H9 (cell line): ENCODE measurements at regions not wholly inside any gene's neighbourhood (a gene's known extent, or its start where the extent isn't known, plus 50 kb on each side); places are given as distances from the start of the nearest gene placed in this dataset.

Experiments used
- DNase-seq: peaks from one replicate; pipeline ENCODE4 v3.0.0-alpha.2; 2017
- H2AFZ ChIP-seq: one replicate; pipeline ENCODE4 v1.6.1; 2013; ENCODE audit warnings: mild to moderate bottlenecking, low read length, control low read depth, moderate library complexity
- H2AK5ac ChIP-seq: 2 replicates; pipeline ENCODE4 v1.6.1; 2013; ENCODE audit warnings: low read length, control low read depth, mixed read lengths; ENCODE audit not compliant: insufficient read length
- H2BK120ac ChIP-seq: one replicate; pipeline ENCODE4 v1.6.1; 2013; ENCODE audit warnings: low read depth, mild to moderate bottlenecking, low read length, control low read depth, inconsistent platforms; ENCODE audit not compliant: poor library complexity, severe bottlenecking
- H2BK12ac ChIP-seq: 2 replicates; pipeline ENCODE4 v1.6.1; 2013; ENCODE audit warnings: low read length, control low read depth, mixed read lengths, low read depth; ENCODE audit not compliant: insufficient read length
- H2BK15ac ChIP-seq: 2 replicates; pipeline ENCODE4 v1.6.1; 2013; ENCODE audit warnings: low read depth, low read length, control low read depth
- H2BK20ac ChIP-seq: one replicate; pipeline ENCODE4 v1.6.1; 2013; ENCODE audit warnings: low read depth, mild to moderate bottlenecking, low read length, control low read depth, inconsistent platforms; ENCODE audit not compliant: poor library complexity, severe bottlenecking
- H2BK5ac ChIP-seq: 2 replicates; pipeline ENCODE4 v1.6.1; 2013; ENCODE audit warnings: low read length, control low read depth, mixed read lengths; ENCODE audit not compliant: insufficient read length
- H3K14ac ChIP-seq: 2 replicates; pipeline ENCODE4 v1.6.1; 2013; ENCODE audit warnings: low read length, control low read depth; ENCODE audit not compliant: insufficient read depth
- H3K18ac ChIP-seq: 2 replicates; pipeline ENCODE4 v1.6.1; 2013; ENCODE audit warnings: low read depth, mild to moderate bottlenecking, mixed read lengths, low read length, control low read depth; ENCODE audit not compliant: insufficient read length
- H3K23ac ChIP-seq: 2 replicates; pipeline ENCODE4 v1.6.1; 2013; ENCODE audit warnings: low read length, control low read depth, mixed read lengths, low read depth; ENCODE audit not compliant: insufficient read length
- H3K23me2 ChIP-seq: 2 replicates; pipeline ENCODE4 v1.6.1; 2013; ENCODE audit warnings: low read depth, mild to moderate bottlenecking, mixed read lengths, low read length, control low read depth; ENCODE audit not compliant: insufficient read length, poor library complexity, severe bottlenecking
- H3K27ac ChIP-seq: 2 replicates; pipeline ENCODE4 v1.5.1; 2013; ENCODE audit warnings: low read length, control low read depth, mixed read lengths, low read depth; ENCODE audit not compliant: insufficient read length
- H3K27me3 ChIP-seq: 2 replicates; pipeline ENCODE4 v1.6.1; 2013; ENCODE audit warnings: low read length, control low read depth, inconsistent platforms; ENCODE audit not compliant: insufficient read depth
- H3K4ac ChIP-seq: 2 replicates; pipeline ENCODE4 v1.6.1; 2013; ENCODE audit warnings: low read depth, mild to moderate bottlenecking, control low read depth, inconsistent platforms, low read length, moderate library complexity
- H3K4me1 ChIP-seq: 2 replicates; pipeline ENCODE4 v1.6.1; 2013; ENCODE audit warnings: low read length, control low read depth, inconsistent platforms; ENCODE audit not compliant: insufficient read depth
- H3K4me2 ChIP-seq: 2 replicates; pipeline ENCODE4 v1.6.1; 2013; ENCODE audit warnings: low read length, control low read depth, mixed read lengths; ENCODE audit not compliant: insufficient read length, insufficient read depth
- H3K56ac ChIP-seq: 2 replicates; pipeline ENCODE4 v1.6.1; 2013; ENCODE audit warnings: low read depth, mild to moderate bottlenecking, mixed read lengths, low read length, control low read depth; ENCODE audit not compliant: insufficient read length
- H3K79me1 ChIP-seq: 2 replicates; pipeline ENCODE4 v1.6.1; 2013; ENCODE audit warnings: low read depth, mild to moderate bottlenecking, moderate library complexity, low read length, control low read depth, inconsistent platforms; ENCODE audit not compliant: insufficient read depth, poor library complexity, severe bottlenecking
- H3K79me2 ChIP-seq: 2 replicates; pipeline ENCODE4 v1.6.1; 2013; ENCODE audit warnings: low read length, control low read depth, inconsistent platforms; ENCODE audit not compliant: insufficient read depth
- H3K9ac ChIP-seq: 2 replicates; pipeline ENCODE4 v1.6.1; 2013; ENCODE audit warnings: low read length, control low read depth, mixed read lengths; ENCODE audit not compliant: insufficient read length; ENCODE audit errors: extremely low read depth
- H3K9me3 ChIP-seq: one replicate; pipeline ENCODE4 v1.6.1; 2013; ENCODE audit warnings: low read depth, low read length, inconsistent platforms; ENCODE audit not compliant: control insufficient read depth
- H3T11ph ChIP-seq: one replicate; pipeline ENCODE4 v1.6.1; 2013; ENCODE audit warnings: mild to moderate bottlenecking, low read length, control low read depth, inconsistent platforms
- H4K20me1 ChIP-seq: one replicate; pipeline ENCODE4 v1.6.1; 2013; ENCODE audit not compliant: control insufficient read depth, insufficient read length, insufficient read depth
- H4K5ac ChIP-seq: 2 replicates; pipeline ENCODE4 v1.6.1; 2013; ENCODE audit warnings: low read depth, mild to moderate bottlenecking, mixed read lengths, low read length, control low read depth; ENCODE audit not compliant: insufficient read length
- H4K8ac ChIP-seq: replicated peaks from 2 replicates; pipeline ENCODE4 v1.6.1; 2013; ENCODE audit warnings: low read length, control low read depth, mixed read lengths, low read depth; ENCODE audit not compliant: insufficient read length
- H4K91ac ChIP-seq: 2 replicates; pipeline ENCODE4 v1.6.1; 2013; ENCODE audit warnings: low read depth, mild to moderate bottlenecking, moderate library complexity, mixed read lengths, low read length, control low read depth; ENCODE audit not compliant: insufficient read length
- H3K27ac Mint-ChIP-seq, 3 experiments: 2 replicates in 2 of 3; 3 replicates in 1 of 3; pipeline ENCODE4 v1.8.0; 2020 to 2021; ENCODE audit warnings: mixed read lengths in 3 of 3, mild to moderate bottlenecking in 1 of 3, moderate library complexity in 1 of 3
- H3K27me3 Mint-ChIP-seq: 2 replicates; pipeline ENCODE4 v1.8.0; 2021; ENCODE audit warnings: low read depth, mild to moderate bottlenecking, moderate library complexity, mixed read lengths
- H3K36me3 Mint-ChIP-seq, 3 experiments: 2 replicates in 2 of 3; 3 replicates in 1 of 3; pipeline ENCODE4 v1.8.0; 2020 to 2021; ENCODE audit warnings: low read depth in 3 of 3, mixed read lengths in 3 of 3; ENCODE audit not compliant: insufficient read depth in 1 of 3
- H3K4me1 Mint-ChIP-seq, 2 experiments: 2 replicates each; pipeline ENCODE4 v1.8.0; 2020; ENCODE audit warnings: mixed read lengths in 2 of 2
- H3K4me3 Mint-ChIP-seq, 2 experiments: 2 replicates in 1 of 2; 3 replicates in 1 of 2; pipeline ENCODE4 v1.8.0; 2020 to 2021; ENCODE audit warnings: mild to moderate bottlenecking in 2 of 2, mixed read lengths in 2 of 2, moderate library complexity in 1 of 2
- H3K9me3 Mint-ChIP-seq, 2 experiments: 2 replicates in 1 of 2; 3 replicates in 1 of 2; pipeline ENCODE4 v1.8.0; 2020; ENCODE audit warnings: mild to moderate bottlenecking in 2 of 2, mixed read lengths in 2 of 2, moderate library complexity in 1 of 2
- CTCF ChIP-seq: fragments of 200-600 bp; sonication (generic); conservative IDR thresholded peaks from 3 replicates; pipeline ENCODE4 v1.8.0; 2021; ENCODE audit warnings: antibody characterized with exemption, mild to moderate bottlenecking
- WGBS: extraction: QIAGEN DNeasy Blood & Tissue Kit; methylation state at CpG from one replicate; pipeline ENCODE4 v1.1.7; 2013; ENCODE audit warnings: missing lambda C conversion rate, low lambda C conversion rate, mixed read lengths; ENCODE audit not compliant: insufficient read length; ENCODE audit errors: extremely low coverage; 5-methylcytosine and 5-hydroxymethylcytosine counted together

- no peak for TF ChIP-seq CTCF
- H2AK5ac ChIP-seq, result no peak overlapping the region
- no peak overlapping the region for H3K4ac ChIP-seq
- H3K9me3 Mint-ChIP-seq, result no peaks in the 10 kb centered on the region; a peak in 1 of 5 replicates
- H4K8ac ChIP-seq, result no peak overlapping the region
- no peak overlapping the region for H3T11ph ChIP-seq
- no peaks in the 10 kb centered on the region for H3K79me1 ChIP-seq
- no peaks in the 10 kb centered on the region for H3K4me1 ChIP-seq
- H2BK120ac ChIP-seq, result no peak overlapping the region
- no peak for DNase-seq
- H4K5ac ChIP-seq, result no peak overlapping the region
- no peak overlapping the region for H3K27ac Mint-ChIP-seq
- no peak overlapping the region for H2BK5ac ChIP-seq
- H3K14ac ChIP-seq, result no peak overlapping the region
- H3K56ac ChIP-seq, result no peak overlapping the region
- no peak overlapping the region for H3K4me3 Mint-ChIP-seq
- no peak overlapping the region for H2AFZ ChIP-seq
- no peak overlapping the region for H3K18ac ChIP-seq
- no peak overlapping the region for H2BK20ac ChIP-seq
- no CpG with 5 or more reads among the region's 2 CpGs for WGBS
- H2BK12ac ChIP-seq, result no peak overlapping the region
- H4K91ac ChIP-seq, result no peak overlapping the region
- H3K23ac ChIP-seq, result no peak overlapping the region
- H3K27ac ChIP-seq, result no peak overlapping the region
- H3K4me1 Mint-ChIP-seq, result peaks cover 0 to 6% of the 10 kb centered on the region in 2 experiments; a peak in 2 of 4 replicates
- no peak overlapping the region for H3K9ac ChIP-seq
- no peak overlapping the region for H2BK15ac ChIP-seq
- no peaks in the 10 kb centered on the region for H4K20me1 ChIP-seq
- no peaks in the 10 kb centered on the region; a peak in 1 of 7 replicates for H3K36me3 Mint-ChIP-seq
- H3K79me2 ChIP-seq, result no peaks in the 10 kb centered on the region
- no peaks in the 10 kb centered on the region for H3K27me3 ChIP-seq
- H3K9me3 ChIP-seq, result no peaks in the 10 kb centered on the region
- no peaks in the 10 kb centered on the region for H3K23me2 ChIP-seq
- H3K27me3 Mint-ChIP-seq, result no peaks in the 10 kb centered on the region; the same call in 1 of the 2 replicates
- H3K4me2 ChIP-seq, result no peak overlapping the region
These were observed 310.3 kb downstream of the EFNB2 start for GRCh38 chr13:106225126-106225525.
